Sigmoid colon (tissue), 6 donors: ENCODE measurements at regions not wholly inside any gene's neighbourhood (a gene's known extent, or its start where the extent isn't known, plus 50 kb on each side); places are given as distances from the start of the nearest gene placed in this dataset.

Experiments used
- DNase-seq: peaks from one replicate; pipeline ENCODE4 v3.0.0-alpha.2; 2019
- H3K27ac ChIP-seq, 4 donors: fragments of 200-600 bp; sonication (generic); one replicate each; pipeline ENCODE4 v1.5.1; 2016 to 2019; ENCODE audit warnings: mild to moderate bottlenecking in 1 of 4
- H3K27me3 ChIP-seq, 3 donors: fragments of 200-600 bp; sonication (generic); one replicate each; pipeline ENCODE4 v1.5.1; 2019; ENCODE audit warnings: mild to moderate bottlenecking in 1 of 3
- H3K36me3 ChIP-seq, 4 donors: fragments of 200-600 bp; sonication (generic); one replicate each; pipeline ENCODE4 v1.5.1; 2016 to 2019
- H3K4me1 ChIP-seq, 4 donors: fragments of 200-600 bp; sonication (generic); one replicate each; pipeline ENCODE4 v1.5.1; 2017 to 2019
- H3K4me3 ChIP-seq, 4 donors: fragments of 200-600 bp; sonication (generic); one replicate each; pipeline ENCODE4 v1.5.1; 2017 to 2019; ENCODE audit warnings: mild to moderate bottlenecking in 2 of 4, moderate library complexity in 1 of 4
- H3K9me3 ChIP-seq, 4 donors: fragments of 200-600 bp in 3 of 4; sonication (generic) in 3 of 4; one replicate each; pipeline versions ENCODE4 v1.5.1 to v1.6.1; 2013 to 2019
- CTCF ChIP-seq, 4 experiments: fragments of 450-650 bp in 3 of 4; fragments of 200-600 bp in 1 of 4; IDR thresholded peaks; one replicate each; pipeline ENCODE4 v1.5.1; 2016 to 2019; ENCODE audit warnings: antibody characterized with exemption in 4 of 4, mild to moderate bottlenecking in 3 of 4, moderate library complexity in 2 of 4
- EP300 ChIP-seq, 4 donors: sonication (generic); formaldehyde crosslinking; IDR thresholded peaks; one replicate each; pipeline ENCODE4 v1.6.1; 2017; ENCODE audit warnings: antibody characterized with exemption in 4 of 4
- POLR2A ChIP-seq, 2 donors: fragments of 450-650 bp; IDR thresholded peaks; one replicate each; pipeline ENCODE4 v1.6.1; 2016; ENCODE audit warnings: antibody characterized with exemption in 2 of 2, mild to moderate bottlenecking in 2 of 2, moderate library complexity in 2 of 2
- POLR2AphosphoS5 ChIP-seq, 4 donors: sonication (generic); formaldehyde crosslinking; IDR thresholded peaks; one replicate each; pipeline ENCODE4 v1.6.1; 2017; ENCODE audit warnings: antibody characterized with exemption in 4 of 4
- WGBS, 2 donors: extraction: QIAGEN DNeasy Blood & Tissue Kit; methylation state at CpG; one replicate each; pipeline ENCODE4 v1.1.7; 2013; 5-methylcytosine and 5-hydroxymethylcytosine counted together
- intact Hi-C: fragments of 100-400 bp; cut with DNase I; formaldehyde crosslinking; loops from one replicate; pipeline ENCODE4 v1.15.1; 2023
- donor health status: healthy with polysubstance abuse.
- donor health status: healthy.

DNA sequence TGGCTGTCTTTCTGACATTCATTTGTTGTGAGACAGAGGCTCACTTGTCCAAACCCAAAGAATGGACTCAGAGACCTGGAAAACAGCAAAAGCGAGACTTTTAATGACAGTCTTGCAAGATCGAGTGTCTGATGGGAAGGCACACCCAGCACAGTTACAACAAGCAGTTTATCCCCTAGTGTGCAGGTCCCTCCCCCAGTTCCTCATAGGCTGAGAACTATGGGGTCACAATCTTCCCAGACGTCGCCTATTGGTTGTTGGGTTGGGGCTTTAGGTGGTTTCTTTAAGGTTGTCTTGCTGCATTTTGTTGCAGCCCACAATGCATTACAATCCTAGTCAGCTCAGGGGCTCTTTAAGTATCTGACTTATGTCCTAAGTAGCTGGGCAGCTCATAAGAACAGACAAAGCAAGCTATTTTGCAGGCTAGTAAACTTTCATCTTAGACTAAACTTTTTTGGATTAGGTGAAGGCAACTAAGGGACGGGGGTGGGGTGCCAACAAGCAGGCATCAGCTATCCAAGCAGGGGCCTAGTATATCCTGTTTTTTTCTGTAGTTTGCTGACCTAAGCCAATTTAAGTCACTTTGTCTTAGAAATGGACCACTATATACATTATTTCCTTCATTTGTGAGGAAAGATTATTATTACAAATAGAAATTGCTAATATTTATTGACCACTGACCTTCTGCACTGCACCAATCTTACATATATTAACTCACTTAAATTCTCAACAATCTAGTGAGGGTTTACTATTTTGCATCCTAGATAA, 151.8 kb downstream of the SETD4 start:
- 87 to 93% methylated on average over 5 of the region's 5 CpGs for WGBS, 2 donors
- TF ChIP-seq CTCF (IDR thresholded peaks at IDR 0.05): no peak
- TF ChIP-seq POLR2A (IDR thresholded peaks at IDR 0.05): no peak
- no peak for TF ChIP-seq EP300 (IDR thresholded peaks at IDR 0.05)
- intact Hi-C loops: no loop called here
- no peak overlapping the region for H3K27ac ChIP-seq
- H3K9me3 ChIP-seq: no peaks in the 10 kb centered on the region
- H3K27me3 ChIP-seq: no peaks in the 10 kb centered on the region
- no peak overlapping the region for H3K4me3 ChIP-seq
- H3K4me1 ChIP-seq: peaks cover 0 to 5% (median 0%) of the 10 kb centered on the region in 4 donors
- DNase-seq: no peak
- H3K36me3 ChIP-seq: no peaks in the 10 kb centered on the region

- TF ChIP-seq POLR2AphosphoS5 (IDR thresholded peaks at IDR 0.05): no peak
- no peak for TF ChIP-seq POLR2A (IDR thresholded peaks at IDR 0.05)
- no peak for TF ChIP-seq EP300 (IDR thresholded peaks at IDR 0.05)
- no peak for TF ChIP-seq CTCF (IDR thresholded peaks at IDR 0.05)
- Histone ChIP-seq H3K4me1 (peaks cover 0 to 5% (median 0%) of the 10 kb centered on the region in 4 donors), H3K27me3 (no peaks in the 10 kb centered on the region), H3K36me3 (no peaks in the 10 kb centered on the region), H3K27ac (no peak overlapping the region), H3K9me3 (no peaks in the 10 kb centered on the region), H3K4me3 (no peak overlapping the region)
- DNase-seq: no peak
- intact Hi-C loops: no loop called here
Measured at GRCh38 chr21:35906586-35906985, 153.7 kb downstream of the SETD4 start.

GRCh38 chr21:35905963-35906345, 154.4 kb downstream of the SETD4 start:
- WGBS, 2 donors: 94 to 95% methylated on average over 8 of the region's 8 CpGs

GRCh38 chr21:35905096-35905962, 155.0 kb downstream of the SETD4 start:
- WGBS, 2 donors: 79 to 83% methylated on average over 11 of the region's 11 CpGs
- Histone ChIP-seq H3K9me3 (no peaks in the 10 kb centered on the region), H3K27me3 (no peaks in the 10 kb centered on the region), H3K4me3 (no peak overlapping the region), H3K27ac (peak overlapping the region in 1 of 4 donors; percentile 57), H3K4me1 (peaks cover 0 to 5% (median 0%) of the 10 kb centered on the region in 4 donors), H3K36me3 (no peaks in the 10 kb centered on the region)
- no peak for DNase-seq
- intact Hi-C loops: no loop called here
- TF ChIP-seq EP300 (IDR thresholded peaks at IDR 0.05): no peak
- TF ChIP-seq POLR2A (IDR thresholded peaks at IDR 0.05): no peak
- no peak for TF ChIP-seq POLR2AphosphoS5 (IDR thresholded peaks at IDR 0.05)
- TF ChIP-seq CTCF (IDR thresholded peaks at IDR 0.05): no peak

More at GRCh38 chr21:35905963-35906345, 154.4 kb downstream of the SETD4 start:
- Histone ChIP-seq H3K9me3 (no peaks in the 10 kb centered on the region), H3K4me3 (no peak overlapping the region), H3K36me3 (no peaks in the 10 kb centered on the region), H3K27me3 (no peaks in the 10 kb centered on the region), H3K4me1 (peaks cover 0 to 5% (median 0%) of the 10 kb centered on the region in 4 donors), H3K27ac (no peak overlapping the region)
- no peak for DNase-seq
- no peak for TF ChIP-seq CTCF (IDR thresholded peaks at IDR 0.05)
- TF ChIP-seq EP300 (IDR thresholded peaks at IDR 0.05): no peak
- no peak for TF ChIP-seq POLR2AphosphoS5 (IDR thresholded peaks at IDR 0.05)
- TF ChIP-seq POLR2A (IDR thresholded peaks at IDR 0.05): no peak
- intact Hi-C loops: no loop called here
